NCI-H2196 treated with DMSO at 0.1 percent for 48 hours (cell line): ENCODE measurements at regions not wholly inside any gene's neighbourhood (a gene's known extent, or its start where the extent isn't known, plus 50 kb on each side); places are given as distances from the start of the nearest gene placed in this dataset.

Source experiments
- DNase-seq: peaks from one replicate; lab custom pipeline; 2025; ENCODE audit not compliant: unreplicated experiment; lab: John Stamatoyannopoulos, UW

DNA sequence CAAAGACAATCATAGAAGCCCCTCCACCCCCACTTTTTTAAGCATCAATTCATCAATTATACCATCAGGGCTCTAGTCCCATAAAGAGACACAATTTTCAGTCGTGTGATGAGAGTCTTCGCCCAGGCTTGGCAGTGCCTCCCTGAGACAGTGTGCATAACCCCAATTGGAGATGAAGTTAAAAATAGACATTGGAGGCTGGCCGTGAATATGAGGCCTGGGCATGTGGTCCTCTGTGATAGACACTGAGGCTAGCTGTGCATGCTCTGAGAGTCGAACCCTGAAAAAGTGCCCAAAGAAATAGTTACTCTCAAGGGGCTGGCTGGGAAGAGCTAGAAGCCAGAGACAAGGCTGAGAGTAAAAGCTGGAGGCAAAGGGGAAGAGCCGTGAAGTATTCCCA, 248.6 kb upstream of the NR4A3 start:
- DNase-seq, result no peak

DNA sequence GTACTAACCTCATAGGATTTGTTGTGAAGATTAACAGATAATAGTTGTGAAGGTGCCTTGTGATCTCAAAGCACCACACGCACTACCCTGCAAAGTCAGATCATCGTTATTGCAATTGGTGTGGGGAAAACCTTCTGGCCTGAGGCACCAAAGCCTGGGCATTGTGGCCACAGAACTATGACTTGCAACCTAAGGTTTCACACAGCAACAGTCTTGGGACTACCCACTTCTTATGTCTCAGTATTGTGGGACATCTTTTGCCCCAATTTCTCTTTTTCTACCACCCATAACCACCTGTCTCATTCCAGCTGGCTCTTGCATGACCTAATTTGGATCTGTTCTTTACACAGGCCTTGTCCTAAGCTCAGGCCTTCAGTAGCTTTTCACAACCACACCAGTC, 247.8 kb upstream of the NR4A3 start:
- DNase-seq, result no peak

DNA sequence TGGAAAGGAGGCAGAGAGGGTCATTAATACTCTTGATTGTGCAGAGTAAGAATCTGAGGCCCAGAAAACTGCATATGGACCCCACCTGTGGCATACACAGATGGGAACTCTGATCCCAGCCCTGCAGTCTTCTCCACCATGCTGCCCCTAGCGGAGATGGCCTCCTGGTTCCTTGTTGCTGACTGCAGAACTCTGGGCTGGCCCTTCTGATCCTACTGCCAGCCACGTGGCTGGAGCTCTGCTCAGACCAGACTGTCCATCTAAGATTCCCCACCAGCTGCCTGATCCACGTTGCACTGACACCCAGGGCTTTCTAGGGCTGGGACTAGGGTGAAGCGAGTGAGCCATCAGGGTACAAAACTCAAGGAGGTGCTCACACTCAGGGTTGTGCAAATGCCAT, 245.7 kb upstream of the NR4A3 start:
- no peak for DNase-seq

DNA sequence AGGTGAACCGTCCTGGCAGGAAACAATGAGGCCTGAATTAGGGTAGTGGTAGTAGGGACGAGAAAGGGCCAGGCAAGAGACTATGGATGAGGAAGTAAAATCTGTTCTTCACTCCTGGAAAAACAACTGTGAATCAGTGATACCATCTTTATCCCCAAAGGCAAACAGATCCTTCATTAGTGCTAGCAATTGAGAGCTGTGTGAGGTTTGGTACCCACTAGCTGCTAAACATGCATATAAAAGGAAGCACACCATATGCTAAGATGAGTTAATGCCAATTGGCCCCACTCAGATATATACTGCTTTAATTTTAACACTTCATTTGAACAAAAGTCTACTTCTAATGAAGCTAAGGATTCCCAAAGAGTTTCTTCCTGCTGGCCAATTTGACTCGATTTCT, 244.8 kb upstream of the NR4A3 start:
- DNase-seq, result no peak

DNA sequence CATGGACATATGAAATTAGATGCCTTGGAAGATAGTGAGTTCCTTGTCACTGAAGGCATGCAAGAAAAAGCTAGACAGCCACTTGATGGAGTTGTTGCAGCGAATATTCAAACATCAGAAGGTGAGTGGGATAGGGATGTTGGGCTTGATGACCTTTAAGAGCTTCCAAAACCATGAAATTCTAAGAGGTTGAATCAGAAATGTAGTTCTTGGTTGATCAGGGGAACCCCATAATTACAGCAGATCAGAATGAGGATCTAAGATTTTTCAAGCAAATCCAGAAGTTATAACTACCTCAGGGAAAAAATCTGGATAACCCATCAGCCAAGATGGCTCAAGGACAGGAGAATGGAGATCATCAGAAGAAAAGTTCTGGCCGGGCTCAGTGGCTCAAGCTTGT, 244.3 kb upstream of the NR4A3 start:
- DNase-seq, result no peak

DNA sequence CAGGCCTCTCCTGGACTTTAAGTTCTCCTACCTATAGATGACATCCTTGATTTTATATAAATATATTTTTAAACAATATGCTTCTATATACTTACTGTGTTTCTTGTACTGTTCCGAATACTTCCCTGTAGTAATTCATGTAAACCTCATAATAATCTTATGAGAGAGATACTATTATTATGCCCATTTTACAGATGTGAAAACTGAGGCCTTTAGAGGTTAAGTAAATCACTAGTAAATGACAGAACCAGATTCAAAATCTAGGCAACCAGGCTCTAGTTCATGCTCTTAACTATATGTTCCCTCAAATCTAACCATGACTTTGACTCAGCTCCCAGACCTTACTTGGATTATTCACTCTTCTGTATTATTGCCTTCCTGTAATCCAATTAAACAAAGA, 243.0 kb upstream of the NR4A3 start:
- DNase-seq, result no peak

DNA sequence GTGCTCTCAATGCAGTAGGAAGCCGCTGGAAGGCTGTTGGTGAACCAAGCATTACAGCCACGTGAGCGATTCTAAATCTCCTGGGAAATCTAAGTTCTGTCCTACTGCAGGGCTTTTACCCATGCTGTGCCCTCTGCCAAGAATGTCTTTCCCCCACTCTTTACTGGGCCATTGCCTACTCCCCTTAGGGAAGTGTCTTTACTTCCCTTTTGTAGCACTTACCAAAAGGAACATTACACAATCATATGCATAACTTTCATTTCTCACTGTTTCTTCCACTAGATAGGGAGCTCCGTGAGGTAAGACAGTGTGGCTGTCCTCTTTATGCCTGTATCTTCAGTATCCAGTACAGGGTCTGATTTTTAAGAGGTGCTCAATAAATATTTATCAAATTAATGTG, 241.7 kb upstream of the NR4A3 start:
- DNase-seq, result no peak

DNA sequence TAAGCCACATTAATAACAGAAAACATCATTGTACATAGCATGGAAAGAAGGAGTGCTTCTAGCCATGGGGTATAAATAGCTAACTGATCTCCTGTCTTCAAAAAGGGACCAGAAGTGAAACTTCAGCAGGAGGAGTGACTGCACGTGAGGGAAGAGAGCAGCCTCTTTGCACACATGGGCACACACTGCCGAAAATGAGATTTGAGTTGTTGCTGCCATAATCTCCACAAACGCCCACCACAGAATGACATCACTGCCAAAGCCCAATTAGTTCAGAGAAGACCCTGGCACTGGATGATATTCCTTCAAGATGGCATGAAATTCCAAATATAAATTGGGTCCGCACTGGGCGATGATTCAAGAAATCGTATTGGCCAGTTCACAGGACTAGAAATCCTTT, 238.9 kb upstream of the NR4A3 start:
- no peak for DNase-seq

DNA sequence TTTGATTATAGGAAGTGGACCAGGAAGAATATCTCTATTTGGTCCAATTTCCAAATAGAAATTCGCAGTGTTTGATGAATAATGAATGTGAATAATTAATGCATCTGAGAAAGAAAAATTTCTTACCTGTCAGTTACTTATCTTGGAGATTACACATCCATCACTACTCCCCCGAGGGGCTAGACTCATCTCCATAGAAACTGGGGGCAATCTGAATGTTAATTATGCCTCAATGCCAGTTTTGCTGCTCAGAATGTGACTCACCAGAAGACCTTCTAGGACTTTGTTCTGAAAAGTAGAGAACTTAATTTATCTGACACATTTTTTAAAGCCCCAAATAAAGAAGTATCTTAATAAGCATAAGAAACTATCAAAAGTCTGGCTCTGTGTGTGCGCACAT, 233.4 kb upstream of the NR4A3 start:
- DNase-seq, result no peak

DNA sequence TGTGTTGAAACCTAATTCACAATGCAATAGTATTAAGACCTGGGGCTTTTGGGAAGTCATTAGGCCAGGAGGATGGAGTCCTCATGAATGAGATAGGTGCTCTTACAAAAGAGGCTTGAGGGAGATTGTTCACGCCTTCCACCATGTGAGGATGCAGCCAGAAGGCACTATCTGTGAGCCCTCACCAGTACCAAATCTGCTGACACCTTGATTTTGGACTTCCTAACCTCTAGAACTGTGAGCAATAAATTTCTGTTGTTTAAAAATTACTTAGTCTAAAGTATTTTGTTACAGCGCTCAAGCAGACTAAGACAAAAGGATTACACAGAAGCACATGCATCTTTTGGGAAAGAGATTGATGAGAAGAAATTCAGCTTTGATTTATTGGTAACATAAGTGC, 232.9 kb upstream of the NR4A3 start:
- no peak for DNase-seq

DNA sequence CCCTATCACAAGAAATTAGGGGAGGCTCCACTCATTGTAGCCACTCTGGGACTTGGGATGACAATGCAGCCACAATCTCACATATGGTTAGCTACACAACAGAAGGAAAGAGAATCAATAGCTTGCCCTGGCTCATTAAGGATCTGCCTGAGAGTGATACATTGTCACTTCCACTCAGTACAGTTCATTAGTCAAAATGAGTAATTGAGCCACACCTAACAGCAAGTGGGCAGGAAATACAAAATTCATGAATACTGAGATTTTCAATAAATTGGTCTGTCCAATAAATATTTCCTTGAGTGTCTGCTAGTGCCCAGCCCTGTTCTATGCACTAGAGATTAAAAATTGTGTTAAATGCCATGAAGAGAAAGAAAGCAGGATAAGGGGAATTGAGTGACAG, 231.3 kb upstream of the NR4A3 start:
- no peak for DNase-seq

DNA sequence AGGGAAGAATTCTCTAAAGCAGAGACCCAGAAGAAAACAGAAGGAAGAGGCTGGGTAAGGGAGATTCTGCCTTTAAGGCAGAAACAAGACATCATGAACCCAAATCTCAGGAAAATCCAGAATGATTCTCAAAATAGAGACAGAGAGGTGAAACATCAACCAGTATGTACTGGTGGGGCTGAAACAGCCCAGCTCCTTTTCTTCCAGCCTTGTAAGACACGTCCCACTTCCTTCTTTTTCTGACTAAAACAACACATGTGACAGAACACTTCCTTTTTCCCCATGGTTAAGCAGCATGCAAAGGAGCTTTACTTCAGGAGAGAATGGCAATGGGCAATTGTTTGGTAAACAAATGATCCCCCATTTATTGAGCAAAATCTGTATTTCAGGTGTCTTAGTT, 230.8 kb upstream of the NR4A3 start:
- no peak for DNase-seq

DNA sequence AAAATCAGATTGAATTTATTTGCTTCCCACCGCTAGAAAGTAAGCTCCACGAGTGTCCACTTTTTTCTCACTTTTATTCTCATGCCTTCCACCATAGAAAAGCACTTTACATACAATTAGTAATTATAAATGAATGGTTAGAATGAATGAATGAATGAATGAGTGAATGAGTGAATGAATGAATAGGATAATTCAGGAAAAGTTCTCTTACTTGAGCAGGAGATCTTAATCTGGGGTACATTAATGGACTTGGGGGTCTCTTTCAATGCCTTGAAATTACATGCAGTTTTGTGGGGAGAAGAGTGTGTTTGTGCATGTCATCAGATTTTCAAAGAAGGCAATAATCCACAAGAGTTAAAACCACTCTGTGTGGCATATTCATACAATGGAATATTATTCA, 229.9 kb upstream of the NR4A3 start:
- DNase-seq, result no peak

DNA sequence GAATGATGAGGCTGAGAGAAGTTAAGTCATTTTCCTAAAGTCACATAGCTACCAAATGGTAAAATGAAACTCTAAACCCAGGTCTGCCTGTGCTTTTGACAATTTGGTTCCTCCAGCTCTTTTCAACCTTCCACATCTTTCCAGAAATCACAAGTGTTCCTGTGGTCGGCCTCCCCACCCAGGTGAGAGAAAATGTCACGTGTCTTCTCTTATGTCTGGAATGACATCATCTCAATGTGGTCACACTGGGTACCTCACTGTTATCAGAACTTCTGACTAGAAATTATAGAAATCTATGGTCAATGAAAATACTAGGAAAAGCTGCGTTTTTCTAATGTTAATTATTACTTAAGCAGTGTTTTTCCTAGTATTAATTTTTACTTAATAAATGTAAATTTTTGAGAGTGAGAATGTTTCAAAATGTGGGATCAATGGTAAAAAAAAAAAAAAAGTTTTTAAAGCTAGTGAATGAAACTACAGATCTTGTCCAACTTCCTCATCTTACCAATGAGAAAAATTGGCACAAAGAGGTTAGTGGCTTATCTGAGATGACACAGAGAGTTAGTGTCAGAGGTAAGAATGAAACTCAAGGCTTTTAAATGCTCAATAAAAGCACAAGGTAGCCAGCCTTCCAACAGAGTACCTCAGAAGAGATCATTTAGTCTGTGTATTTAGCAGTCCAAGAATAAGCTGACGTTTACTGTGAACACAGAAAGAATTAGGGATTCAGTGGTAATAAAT, 228.7 kb upstream of the NR4A3 start:
- DNase-seq, result no peak

DNA sequence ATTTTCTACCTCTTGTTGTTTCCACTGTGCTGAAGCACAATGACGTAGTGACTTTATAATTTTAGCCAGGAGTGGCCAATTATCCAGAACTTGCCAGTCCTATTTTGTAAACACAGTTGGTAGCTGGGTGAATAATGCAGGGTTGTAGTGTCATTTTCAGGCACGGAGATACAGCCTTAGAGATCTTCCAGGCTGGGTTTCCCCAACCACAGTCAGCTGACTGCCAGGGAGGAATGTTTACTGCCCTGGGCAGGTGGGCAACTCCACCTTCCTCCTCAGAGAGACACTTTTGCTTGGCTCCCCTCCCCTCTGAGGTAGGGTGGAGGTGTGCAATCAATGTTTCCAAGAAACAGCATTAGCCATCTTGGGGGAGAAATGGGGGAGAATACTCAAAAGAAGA, 228.1 kb upstream of the NR4A3 start:
- no peak for DNase-seq

DNA sequence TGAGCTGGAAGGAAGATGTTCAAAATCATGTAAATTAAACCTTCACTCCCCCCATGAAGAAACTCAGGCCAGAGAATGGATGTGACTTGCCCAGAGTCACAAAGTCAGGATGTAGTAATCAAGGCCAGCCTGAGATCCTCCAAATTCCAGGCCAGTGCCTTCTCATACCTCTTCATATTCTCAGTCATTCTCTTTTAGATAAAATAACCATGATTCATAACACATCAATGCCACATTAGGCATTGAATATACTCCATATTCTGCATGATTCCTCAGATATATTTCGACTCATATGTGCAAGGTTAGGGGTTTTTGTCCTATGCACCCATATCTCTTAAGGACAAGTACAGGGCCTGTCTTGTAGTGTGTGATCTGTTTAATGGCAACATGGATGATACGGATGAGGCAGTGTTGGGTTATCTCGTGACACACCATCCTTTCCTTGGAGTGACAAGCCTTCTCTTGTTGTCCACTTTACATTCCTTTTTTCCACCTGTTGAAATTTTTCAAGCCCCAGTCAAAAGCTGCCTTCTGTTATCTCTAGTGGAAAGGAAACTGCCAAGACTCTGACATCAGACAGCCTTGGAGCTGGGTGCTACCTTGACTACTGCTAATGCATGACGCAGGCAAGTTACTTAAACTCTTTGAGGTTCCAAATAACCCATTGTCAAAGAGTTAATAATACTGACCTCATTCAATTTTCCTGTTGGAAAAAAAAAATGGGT, 227.5 kb upstream of the NR4A3 start:
- no peak for DNase-seq

DNA sequence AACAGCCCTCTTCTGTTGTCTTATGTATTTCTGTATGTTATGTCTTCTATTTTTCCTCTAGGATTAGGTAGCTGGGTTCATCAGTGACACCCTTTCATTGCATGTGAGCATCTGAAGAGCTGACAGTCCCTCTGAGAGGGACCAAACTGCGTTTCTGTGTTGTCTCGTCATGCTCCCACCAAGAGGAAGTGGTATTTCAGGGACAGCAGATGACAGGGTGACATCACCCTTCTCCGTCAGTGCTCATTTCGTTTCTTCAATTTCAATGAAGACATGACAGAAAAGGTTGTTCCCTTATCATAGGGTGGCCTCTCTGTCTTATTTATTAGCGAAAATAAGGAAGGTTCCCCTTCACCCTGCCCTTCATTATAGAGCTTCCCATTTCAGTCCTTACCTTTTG, 225.9 kb upstream of the NR4A3 start:
- no peak for DNase-seq

DNA sequence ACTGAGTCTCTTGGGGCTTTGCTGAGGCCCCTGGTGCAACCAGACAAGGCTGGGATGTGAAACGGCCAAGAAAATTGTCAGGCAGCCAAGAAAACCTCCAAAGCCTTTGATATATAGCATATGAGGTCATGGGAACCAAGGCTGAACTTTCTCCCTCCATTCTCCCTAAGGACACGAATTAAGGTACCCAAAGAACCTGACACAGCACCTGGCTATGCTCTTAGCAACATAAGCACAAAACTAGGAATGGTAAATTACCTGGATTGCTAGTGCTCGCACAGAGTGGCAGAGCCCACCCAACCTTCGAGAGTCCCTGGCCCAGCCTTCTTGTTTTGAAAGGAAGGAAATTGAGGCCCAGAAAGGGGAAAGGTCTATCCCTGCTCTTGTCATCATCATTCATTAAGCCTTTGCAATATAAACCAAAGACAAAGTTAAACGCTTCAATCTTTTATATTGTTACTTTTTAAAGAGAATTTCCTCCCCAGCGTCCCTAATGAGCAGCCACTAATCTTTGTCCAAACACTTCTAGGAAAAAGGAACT, 220.0 kb upstream of the NR4A3 start:
- no peak for DNase-seq

DNA sequence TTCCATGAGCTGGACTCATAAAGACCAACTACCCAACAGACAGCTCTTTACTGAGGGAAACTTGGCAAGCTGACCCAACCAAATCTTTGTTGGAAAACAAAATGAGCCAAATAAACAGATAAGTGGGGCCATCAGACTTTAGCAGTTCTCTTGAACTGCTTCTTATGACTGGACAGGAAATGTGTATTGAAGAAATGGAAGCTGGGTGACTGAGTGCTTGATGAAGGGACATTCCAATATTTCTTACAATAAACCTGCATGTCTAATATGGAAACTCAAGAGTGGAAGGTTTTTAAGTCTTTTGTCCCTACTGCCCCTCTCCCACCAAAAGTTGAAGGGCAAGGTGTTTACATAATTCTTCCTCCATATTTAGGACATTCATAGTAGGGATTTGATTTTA, 218.8 kb upstream of the NR4A3 start:
- no peak for DNase-seq

DNA sequence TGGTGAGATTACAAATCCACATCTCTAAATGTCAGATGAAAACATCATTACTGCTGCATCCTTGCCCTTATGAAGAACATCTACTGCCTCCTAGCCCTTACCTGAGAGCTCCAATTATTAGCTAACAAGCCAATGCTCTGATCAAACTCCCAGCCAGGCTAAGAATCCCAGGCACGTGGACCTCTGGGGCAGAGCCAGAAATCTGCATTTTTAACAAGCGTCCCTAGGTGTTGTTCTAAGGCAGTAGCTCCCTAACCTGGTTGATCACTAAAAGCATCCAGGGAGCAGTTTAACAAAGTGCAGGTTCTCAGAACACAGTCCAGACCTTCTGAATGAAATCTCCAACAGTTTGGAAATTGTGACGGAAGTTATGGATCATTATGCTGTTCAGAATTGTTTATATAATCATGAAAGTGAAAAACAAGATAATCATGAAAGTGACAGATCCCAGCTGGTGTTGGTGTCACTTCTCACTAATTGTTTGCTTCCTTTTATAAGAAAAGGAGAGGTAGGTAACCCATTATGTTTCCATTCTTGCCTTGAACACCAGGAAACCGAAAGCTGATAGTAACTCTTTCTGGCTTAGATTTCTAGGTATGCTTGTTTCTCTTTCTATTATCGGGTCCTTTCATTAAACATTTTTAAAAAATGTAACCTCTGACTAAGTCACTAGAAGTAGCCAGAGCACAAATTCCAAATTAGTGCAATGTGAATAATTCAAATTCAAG, 216.5 kb upstream of the NR4A3 start:
- no peak for DNase-seq

DNA sequence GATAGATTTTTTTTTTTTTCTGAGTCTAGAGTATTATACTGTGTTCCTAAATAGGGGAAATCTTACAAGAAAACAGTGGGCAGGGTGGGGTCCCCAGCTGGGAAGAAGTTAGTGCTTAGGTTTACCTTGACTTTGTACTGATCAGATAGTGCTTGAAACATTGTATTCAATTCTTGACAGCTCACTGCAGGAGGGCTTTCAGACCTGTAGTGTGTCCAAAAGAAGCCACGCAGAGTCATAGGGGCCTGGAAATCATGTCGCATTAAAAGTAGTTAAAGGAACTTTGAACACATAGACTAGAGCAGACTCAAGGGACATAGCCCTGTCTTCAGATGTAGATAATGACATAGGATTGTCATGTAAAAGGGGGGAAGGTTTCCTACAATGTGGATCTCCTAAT, 215.4 kb upstream of the NR4A3 start:
- DNase-seq, result no peak

DNA sequence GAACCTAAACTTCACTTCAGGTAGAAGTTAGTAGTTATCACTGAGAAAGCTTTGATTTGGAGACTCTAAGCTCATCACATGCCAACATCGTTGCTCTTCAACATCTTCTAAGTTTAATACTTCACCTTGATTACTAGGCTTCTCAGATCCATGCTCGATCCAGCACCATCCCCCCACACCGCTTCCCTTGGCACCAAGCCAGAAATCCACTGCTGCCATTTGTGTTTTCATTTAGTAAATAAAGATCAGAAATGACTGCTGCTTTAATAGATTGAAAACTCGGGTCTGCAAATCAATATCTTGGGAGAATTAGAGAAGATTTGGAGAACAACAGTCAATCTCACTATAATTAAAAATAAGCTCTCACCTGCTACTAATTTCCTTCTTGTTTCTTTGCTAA, 214.7 kb upstream of the NR4A3 start:
- DNase-seq, result no peak
